HFF-Myc (cell line): ENCODE measurements at regions not wholly inside any gene's neighbourhood (a gene's known extent, or its start where the extent isn't known, plus 50 kb on each side); places are given as distances from the start of the nearest gene placed in this dataset.
"Not testable (repeated sequence)": the region's sequence is repeated elsewhere in the genome, so short reads cannot be mapped to it uniquely, and the experiment has no call there.

Source experiments
- DNase-seq: peaks from one replicate; pipeline ENCODE4 v3.0.0-alpha.2; 2011; ENCODE audit warnings: low read depth; ENCODE audit errors: extremely low read depth
- H3K4me3 ChIP-seq: replicated peaks from 2 replicates; pipeline ENCODE4 v1.5.1; 2011; ENCODE audit warnings: low read depth, mild to moderate bottlenecking, control low read depth, low read length
- TF ChIP-seq, protein P1 (sequence below): IDR thresholded peaks from 2 replicates; pipeline ENCODE4 v1.5.1; 2012; ENCODE audit warnings: mild to moderate bottlenecking, low read depth, low read length, control low read depth; ENCODE audit errors: missing control alignments

DNA sequence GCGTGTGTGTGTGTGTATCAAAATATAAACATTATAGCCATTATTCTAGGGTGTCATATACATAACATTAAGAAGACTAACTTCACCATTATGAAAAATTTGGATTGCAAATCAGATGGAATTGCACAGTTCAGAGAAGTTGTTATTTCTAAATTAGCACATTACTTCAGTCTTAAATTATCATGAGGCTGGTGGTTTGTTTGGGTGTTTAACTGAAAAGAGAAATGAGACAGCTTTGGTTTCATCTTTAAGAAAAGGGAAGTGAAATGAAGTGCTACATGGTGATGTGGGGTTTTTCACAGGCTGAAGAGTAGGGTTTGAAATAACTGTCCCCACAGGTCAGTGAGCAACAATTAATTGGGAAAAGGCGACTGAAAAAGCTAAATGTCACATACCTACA is 161.2 kb upstream of the XIRP2 start:
- TF ChIP-seq, protein P1, sequence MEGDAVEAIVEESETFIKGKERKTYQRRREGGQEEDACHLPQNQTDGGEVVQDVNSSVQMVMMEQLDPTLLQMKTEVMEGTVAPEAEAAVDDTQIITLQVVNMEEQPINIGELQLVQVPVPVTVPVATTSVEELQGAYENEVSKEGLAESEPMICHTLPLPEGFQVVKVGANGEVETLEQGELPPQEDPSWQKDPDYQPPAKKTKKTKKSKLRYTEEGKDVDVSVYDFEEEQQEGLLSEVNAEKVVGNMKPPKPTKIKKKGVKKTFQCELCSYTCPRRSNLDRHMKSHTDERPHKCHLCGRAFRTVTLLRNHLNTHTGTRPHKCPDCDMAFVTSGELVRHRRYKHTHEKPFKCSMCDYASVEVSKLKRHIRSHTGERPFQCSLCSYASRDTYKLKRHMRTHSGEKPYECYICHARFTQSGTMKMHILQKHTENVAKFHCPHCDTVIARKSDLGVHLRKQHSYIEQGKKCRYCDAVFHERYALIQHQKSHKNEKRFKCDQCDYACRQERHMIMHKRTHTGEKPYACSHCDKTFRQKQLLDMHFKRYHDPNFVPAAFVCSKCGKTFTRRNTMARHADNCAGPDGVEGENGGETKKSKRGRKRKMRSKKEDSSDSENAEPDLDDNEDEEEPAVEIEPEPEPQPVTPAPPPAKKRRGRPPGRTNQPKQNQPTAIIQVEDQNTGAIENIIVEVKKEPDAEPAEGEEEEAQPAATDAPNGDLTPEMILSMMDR = no peak
- no peak for DNase-seq
- no peak overlapping the region for H3K4me3 ChIP-seq

DNA sequence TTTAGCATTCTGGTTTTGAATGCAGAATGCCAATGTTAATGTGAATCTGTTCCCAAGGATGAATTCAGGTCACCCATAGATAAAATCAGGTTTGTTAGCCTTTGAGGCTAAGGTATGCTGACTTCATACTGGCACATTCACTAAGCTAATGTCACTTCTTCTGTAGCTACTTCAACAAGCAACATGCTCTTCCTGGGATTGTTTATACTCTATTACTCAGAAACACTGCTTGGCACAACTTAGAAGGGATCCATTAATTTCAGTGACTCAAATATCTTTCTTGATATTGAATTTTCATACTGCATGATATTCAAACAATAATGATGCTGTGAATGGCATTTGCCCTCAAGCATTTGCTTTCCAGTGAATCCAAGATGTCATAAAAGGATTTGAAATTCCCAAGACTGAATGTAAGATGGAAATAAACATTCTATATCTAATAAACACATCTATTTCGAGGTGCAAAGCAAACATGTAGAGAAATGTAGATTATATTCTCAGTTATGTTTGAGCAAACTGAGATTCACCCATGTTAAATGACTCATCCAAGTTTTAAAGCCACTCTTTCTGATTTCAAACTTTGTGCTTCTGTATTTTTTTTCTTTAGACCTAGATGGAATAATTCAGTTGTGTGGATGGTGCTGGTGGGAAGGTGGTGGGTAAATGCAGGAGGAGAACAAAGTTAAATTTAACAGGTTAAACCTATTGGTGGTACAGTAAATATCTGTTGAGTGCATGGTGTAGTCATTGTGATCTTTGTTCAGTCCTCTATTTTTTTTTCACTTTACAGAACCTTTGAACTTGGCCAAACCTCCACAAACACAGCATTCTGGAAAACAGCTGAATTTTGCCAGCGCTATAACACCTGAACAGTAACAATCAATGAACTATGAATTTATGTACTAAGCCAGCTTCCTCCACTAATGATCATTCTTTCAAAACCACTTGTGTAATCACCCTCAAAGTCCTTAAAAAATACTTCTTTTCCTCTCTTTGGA is 162.1 kb upstream of the XIRP2 start:
- H3K4me3 ChIP-seq = no peak overlapping the region
- DNase-seq = no peak
- TF ChIP-seq, protein P1 = no peak

DNA sequence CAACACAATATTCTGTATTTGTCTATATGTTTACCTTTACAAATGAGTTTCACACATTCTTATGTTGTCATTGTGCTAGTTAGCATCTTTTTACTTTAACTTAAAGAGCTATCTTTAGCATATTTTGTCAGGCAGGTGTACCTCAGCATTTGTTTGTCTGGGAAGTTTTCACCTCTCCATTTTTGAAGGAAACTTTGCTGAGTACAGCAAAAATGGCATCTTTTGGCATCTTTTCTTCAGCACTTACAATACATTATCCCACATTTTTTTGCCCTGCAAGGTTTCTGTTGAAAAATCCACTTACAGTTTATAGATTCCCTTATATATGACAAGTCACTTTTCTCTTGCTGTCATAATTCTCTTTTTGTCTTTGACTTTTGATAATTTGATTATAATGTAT is 171.3 kb upstream of the XIRP2 start:
- DNase-seq = no peak
- no peak overlapping the region for H3K4me3 ChIP-seq
- TF ChIP-seq, protein P1 = no peak

DNA sequence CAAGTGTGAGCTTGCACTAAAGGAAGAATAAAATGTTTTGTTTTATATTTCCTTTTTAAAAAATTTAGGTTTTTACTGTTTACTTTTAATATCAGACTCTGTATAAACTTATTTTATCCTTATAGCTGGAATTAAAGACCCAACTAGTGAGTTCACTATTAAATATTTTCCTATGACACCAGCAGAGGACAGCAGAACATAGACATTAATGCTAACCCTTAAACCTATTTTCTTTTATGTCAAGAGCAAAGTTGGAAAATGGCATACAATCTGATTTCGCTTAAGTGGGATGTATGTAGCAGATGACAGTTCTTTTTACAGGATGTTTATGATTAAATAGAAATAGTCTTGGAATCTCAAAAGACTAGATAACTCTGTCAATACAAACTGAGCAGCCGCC is 188.2 kb upstream of the XIRP2 start:
- TF ChIP-seq, protein P1 = no peak
- no peak for DNase-seq
- H3K4me3 ChIP-seq = no peak overlapping the region

DNA sequence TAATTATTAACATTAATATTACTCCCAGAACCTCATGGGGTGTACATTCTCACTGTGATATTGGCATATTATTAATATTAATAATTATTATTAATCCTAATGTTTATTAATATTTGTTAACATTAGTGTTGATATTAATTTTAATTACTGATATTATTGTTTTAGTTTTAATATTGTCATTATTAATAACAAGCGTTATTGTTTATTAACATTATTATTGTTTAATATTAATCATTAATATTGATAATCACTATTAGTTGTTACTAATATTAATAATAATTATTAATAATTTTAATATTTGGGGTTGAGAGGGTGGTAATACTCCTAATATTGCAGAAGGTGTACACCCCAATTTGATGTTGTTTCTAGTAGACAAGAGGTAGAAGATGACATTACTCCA is 193.1 kb upstream of the XIRP2 start:
- DNase-seq = no peak
- TF ChIP-seq, protein P1 = no peak
- no peak overlapping the region for H3K4me3 ChIP-seq

DNA sequence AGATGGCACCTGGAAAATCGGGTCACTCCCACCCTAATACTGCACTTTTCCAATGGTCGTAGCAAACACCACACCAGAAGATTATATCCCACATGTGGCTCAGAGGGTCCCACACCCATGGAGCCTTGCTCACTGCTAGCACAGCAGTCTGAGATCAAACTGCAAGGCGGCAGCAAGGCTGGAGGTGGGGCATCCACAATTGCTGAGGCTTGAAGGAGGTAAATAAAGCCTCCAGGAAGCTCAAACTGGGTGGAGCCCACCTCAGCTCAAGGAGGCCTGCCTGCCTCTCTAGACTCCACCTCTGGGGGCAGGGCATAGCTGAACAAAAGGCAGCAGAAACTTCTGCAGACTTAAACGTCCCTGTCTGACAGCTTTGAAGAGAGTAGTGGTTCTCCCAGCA is 192.0 kb upstream of the SCN7A start:
- DNase-seq, H3K4me3 ChIP-seq: not testable (repeated sequence)

DNA sequence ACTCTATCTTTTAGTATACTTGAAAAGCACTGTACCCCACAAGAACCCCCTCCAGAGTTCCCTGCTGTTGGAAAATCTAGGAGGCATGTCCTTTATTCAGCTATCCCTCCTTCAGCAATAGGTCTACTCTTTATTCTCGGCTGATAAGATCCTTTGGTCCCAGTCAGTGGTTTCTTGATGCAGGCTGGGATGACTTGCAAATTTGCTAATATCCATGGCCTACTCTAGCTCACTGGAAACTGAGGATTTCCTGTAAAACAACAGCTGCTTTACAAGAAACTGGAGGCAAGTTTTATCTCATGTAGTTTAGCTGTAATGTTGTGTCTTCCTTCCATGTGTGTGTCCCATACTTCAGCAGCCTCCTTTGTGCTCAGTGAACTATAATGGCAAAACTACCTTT is 183.9 kb upstream of the SCN7A start:
- no peak for DNase-seq
- H3K4me3 ChIP-seq = no peak overlapping the region
- TF ChIP-seq, protein P1 = no peak
